ENCODE measurements at regions not wholly inside any gene's neighbourhood (a gene's known extent, or its start where the extent isn't known, plus 50 kb on each side); places are given as distances from the start of the nearest gene placed in this dataset.

DNA sequence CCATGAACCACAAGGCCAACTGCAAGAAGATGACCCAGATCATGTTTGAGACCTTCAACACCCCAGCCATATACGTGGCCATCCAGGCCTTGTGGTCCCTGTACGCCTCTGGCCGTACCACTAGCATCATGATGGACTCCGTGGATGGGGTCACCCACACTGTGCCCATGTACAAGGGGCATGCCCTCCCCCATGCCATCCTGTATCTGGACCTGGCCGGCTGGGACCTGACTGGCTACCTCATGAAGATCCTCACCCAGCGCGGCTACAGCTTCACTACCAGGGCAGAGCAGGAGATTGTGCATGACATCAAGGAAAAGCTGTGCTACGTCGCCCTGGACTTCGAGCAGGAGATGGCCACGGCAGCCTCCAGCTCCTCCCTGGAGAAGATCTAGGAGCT is 153.7 kb downstream of the CAVIN4 start (continued):
- TF ChIP-seq ZNF7 (CRISPR knock-in tag; IDR thresholded peaks at IDR 0.05) (no peak), POLR2AphosphoS2 (IDR thresholded peaks at IDR 0.05; ENCODE audit: low read depth, low read length) (no peak), SCMH1 (CRISPR knock-in tag; IDR thresholded peaks at IDR 0.05; ENCODE audit: borderline replicate concordance) (no peak), ZNF34 (CRISPR knock-in tag; IDR thresholded peaks at IDR 0.05; ENCODE audit: borderline replicate concordance) (no peak), TCF12 (IDR thresholded peaks at IDR 0.05) (no peak), TCF12 (CRISPR knock-in tag; IDR thresholded peaks at IDR 0.05) (no peak), GLI4 (CRISPR knock-in tag; IDR thresholded peaks at IDR 0.05; ENCODE audit: borderline replicate concordance) (no peak), IKZF1 (IDR thresholded peaks at IDR 0.05) (no peak), ZKSCAN8 (CRISPR knock-in tag; IDR thresholded peaks at IDR 0.05; ENCODE audit: borderline replicate concordance) (no peak)

DNA sequence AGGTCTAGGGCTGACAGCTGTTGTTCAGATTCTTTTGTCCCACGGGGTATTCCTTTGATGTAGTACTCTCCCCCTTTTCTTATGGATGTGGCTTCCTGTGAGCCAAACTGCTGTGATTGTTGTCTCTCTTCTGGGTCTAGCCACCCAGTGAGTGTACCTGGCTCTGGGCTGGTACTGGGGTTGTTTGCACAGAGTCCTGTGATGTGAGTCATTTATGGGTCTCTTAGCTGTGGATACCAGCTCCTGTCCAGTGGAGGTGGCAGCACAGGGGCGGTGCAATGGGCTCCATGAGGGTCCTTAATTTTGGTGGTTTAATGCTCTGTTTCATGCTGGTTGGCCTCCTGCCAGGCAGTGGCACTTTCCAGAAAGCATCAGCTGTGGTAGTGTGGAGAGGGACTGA is 161.3 kb downstream of the CAVIN4 start:
- Histone ChIP-seq H3K9ac (ENCODE audit: insufficient read depth, low read depth, low read length) (no peak overlapping the region), H3K4me2 (ENCODE audit: low read depth, low read length) (no peak overlapping the region), H3K4me3 (replicated peaks in 1 of 3; ENCODE audit: insufficient read depth in 1 of 3, low read depth in 2 of 3, low read length in 3 of 3) (no peak overlapping the region), H3K36me3 (replicated peaks in 1 of 2; ENCODE audit: control insufficient read depth in 1 of 2, insufficient read depth in 2 of 2, low read length in 2 of 2) (no peaks in the 10 kb centered on the region), H4K20me1 (ENCODE audit: insufficient read depth, low read length) (no peaks in the 10 kb centered on the region), H3K79me2 (ENCODE audit: insufficient read depth, low read length) (no peaks in the 10 kb centered on the region), H3K27me3 (ENCODE audit: control insufficient read depth in 1 of 2, insufficient read depth in 2 of 2, low read length in 2 of 2) (no peaks in the 10 kb centered on the region), H3K27ac (ENCODE audit: extremely low read length, insufficient read depth, low read length) (no peak overlapping the region), H2AFZ (ENCODE audit: low read length) (no peak overlapping the region), H3K4me1 (ENCODE audit: insufficient read depth, low read length) (no peaks in the 10 kb centered on the region), H3K9me3 (ENCODE audit: low read length) (no peaks in the 10 kb centered on the region)
- FAIRE-seq (no peak), ATAC-seq (no peak), DNase-seq (ENCODE audit: low spot score) (no peak)
- intact Hi-C loops (cut with micrococcal nuclease; ENCODE audit: unreplicated experiment), result no loop called here
- 0% methylated on average over 2 of the region's 2 CpGs for whole genome bisulfite sequencing (ENCODE audit: low lambda C conversion rate)
- CTCF ChIA-PET (ENCODE audit: low intra/inter-chr PET ratio, low total read pairs), result no interaction called here
- no TSS peak for BruUV-seq (replicated peaks)
- in situ Hi-C loops (cut with HindIII; ENCODE audit: extremely low pct_ligation_motif_present, low pct_unique_long_range_greater_than_20kb), result no loop called here
- POLR2A ChIA-PET, result no interaction called here
- TF ChIP-seq NCOR1 (IDR thresholded peaks at IDR 0.05; ENCODE audit: borderline replicate concordance, low read length), result no peak
- TF ChIP-seq NBN (conservative IDR thresholded peaks at IDR 0.05), result no peak
- no peak for TF ChIP-seq BRCA1 (CRISPR knock-in tag; IDR thresholded peaks at IDR 0.05)
- TF ChIP-seq MXI1 (IDR thresholded peaks at IDR 0.05; ENCODE audit: borderline replicate concordance, low read depth, low read length), result no peak
- no peak for TF ChIP-seq MTA1 (CRISPR knock-in tag; IDR thresholded peaks at IDR 0.05; ENCODE audit: borderline replicate concordance)
- no peak for TF ChIP-seq XBP1 (CRISPR knock-in tag; IDR thresholded peaks at IDR 0.05)
- TF ChIP-seq ZNF720 (CRISPR knock-in tag; IDR thresholded peaks at IDR 0.05), result no peak
- TF ChIP-seq SP2 (CRISPR knock-in tag; IDR thresholded peaks at IDR 0.05), result no peak
- TF ChIP-seq EED (CRISPR knock-in tag; IDR thresholded peaks at IDR 0.05), result no peak
- no peak for TF ChIP-seq ZNF10 (CRISPR knock-in tag; IDR thresholded peaks at IDR 0.05; ENCODE audit: borderline replicate concordance, low read depth)
- TF ChIP-seq, protein P1, sequence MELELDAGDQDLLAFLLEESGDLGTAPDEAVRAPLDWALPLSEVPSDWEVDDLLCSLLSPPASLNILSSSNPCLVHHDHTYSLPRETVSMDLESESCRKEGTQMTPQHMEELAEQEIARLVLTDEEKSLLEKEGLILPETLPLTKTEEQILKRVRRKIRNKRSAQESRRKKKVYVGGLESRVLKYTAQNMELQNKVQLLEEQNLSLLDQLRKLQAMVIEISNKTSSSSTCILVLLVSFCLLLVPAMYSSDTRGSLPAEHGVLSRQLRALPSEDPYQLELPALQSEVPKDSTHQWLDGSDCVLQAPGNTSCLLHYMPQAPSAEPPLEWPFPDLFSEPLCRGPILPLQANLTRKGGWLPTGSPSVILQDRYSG (CRISPR knock-in tag; IDR thresholded peaks at IDR 0.05), result no peak
- no peak for TF ChIP-seq ESRRA (CRISPR knock-in tag; IDR thresholded peaks at IDR 0.05; ENCODE audit: low read depth)
- TF ChIP-seq, protein P2, sequence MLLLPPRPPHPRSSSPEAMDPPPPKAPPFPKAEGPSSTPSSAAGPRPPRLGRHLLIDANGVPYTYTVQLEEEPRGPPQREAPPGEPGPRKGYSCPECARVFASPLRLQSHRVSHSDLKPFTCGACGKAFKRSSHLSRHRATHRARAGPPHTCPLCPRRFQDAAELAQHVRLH (CRISPR knock-in tag; IDR thresholded peaks at IDR 0.05; ENCODE audit: borderline replicate concordance, low read depth), result no peak
- TF ChIP-seq NFE2L1 (CRISPR knock-in tag; IDR thresholded peaks at IDR 0.05; ENCODE audit: borderline replicate concordance), result no peak
- TF ChIP-seq, protein P3, sequence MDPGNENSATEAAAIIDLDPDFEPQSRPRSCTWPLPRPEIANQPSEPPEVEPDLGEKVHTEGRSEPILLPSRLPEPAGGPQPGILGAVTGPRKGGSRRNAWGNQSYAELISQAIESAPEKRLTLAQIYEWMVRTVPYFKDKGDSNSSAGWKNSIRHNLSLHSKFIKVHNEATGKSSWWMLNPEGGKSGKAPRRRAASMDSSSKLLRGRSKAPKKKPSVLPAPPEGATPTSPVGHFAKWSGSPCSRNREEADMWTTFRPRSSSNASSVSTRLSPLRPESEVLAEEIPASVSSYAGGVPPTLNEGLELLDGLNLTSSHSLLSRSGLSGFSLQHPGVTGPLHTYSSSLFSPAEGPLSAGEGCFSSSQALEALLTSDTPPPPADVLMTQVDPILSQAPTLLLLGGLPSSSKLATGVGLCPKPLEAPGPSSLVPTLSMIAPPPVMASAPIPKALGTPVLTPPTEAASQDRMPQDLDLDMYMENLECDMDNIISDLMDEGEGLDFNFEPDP (CRISPR knock-in tag; conservative IDR thresholded peaks at IDR 0.05), result no peak
- TF ChIP-seq, protein P4, sequence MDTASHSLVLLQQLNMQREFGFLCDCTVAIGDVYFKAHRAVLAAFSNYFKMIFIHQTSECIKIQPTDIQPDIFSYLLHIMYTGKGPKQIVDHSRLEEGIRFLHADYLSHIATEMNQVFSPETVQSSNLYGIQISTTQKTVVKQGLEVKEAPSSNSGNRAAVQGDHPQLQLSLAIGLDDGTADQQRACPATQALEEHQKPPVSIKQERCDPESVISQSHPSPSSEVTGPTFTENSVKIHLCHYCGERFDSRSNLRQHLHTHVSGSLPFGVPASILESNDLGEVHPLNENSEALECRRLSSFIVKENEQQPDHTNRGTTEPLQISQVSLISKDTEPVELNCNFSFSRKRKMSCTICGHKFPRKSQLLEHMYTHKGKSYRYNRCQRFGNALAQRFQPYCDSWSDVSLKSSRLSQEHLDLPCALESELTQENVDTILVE (CRISPR knock-in tag; IDR thresholded peaks at IDR 0.05), result no peak

Data from HepG2 (cell line).